IMR-90 (cell line): ENCODE measurements at regions not wholly inside any gene's neighbourhood (a gene's known extent, or its start where the extent isn't known, plus 50 kb on each side); places are given as distances from the start of the nearest gene placed in this dataset.

Source experiments
- ATAC-seq: fragments of 200-7000 bp; cut with Tn5 transposase; 2 replicates; pipeline ENCODE4 v1.9.1; 2020; ENCODE audit warnings: low read depth, mild to moderate bottlenecking, moderate library complexity
- BruUV-seq: library from RNA; stranded (reverse); fragments of 400-500 nt; replicated peaks from 2 replicates; lab custom pipeline; 2021; lab: Mats Ljungman, UMichigan
- CTCF ChIA-PET: fragments of 300-600 bp; formaldehyde crosslinking; extraction: SDS; loops from one replicate; lab custom pipeline; 2021; ENCODE audit warnings: antibody characterized with exemption; lab: Yijun Ruan, JAX
- POLR2A ChIA-PET: fragments of 300-600 bp; sonication (Branson Sonifier 250); formaldehyde crosslinking; loops from one replicate; lab custom pipeline; 2022; ENCODE audit warnings: antibody characterized with exemption; ENCODE audit not compliant: unreplicated experiment; lab: Charles Lee
- DNase-seq: peaks from one replicate; pipeline ENCODE4 v3.0.0; 2013
- H2AFZ ChIP-seq: replicated peaks from 2 replicates; pipeline ENCODE3; 2013; ENCODE audit warnings: low read length, mild to moderate bottlenecking; ENCODE audit not compliant: poor library complexity
- H2AK5ac ChIP-seq: 2 replicates; pipeline ENCODE4 v1.6.1; 2013; ENCODE audit warnings: low read depth, low read length, inconsistent platforms
- H2AK9ac ChIP-seq: replicated peaks from 2 replicates; pipeline ENCODE3; 2013; ENCODE audit warnings: mild to moderate bottlenecking, low read depth, low read length, moderate library complexity; ENCODE audit not compliant: poor library complexity
- H2BK120ac ChIP-seq: 2 replicates; pipeline ENCODE4 v1.6.1; 2013; ENCODE audit warnings: low read depth, low read length, inconsistent platforms
- H2BK15ac ChIP-seq: 3 replicates; pipeline ENCODE4 v1.6.1; 2013; ENCODE audit warnings: low read depth, low read length, inconsistent platforms
- H2BK20ac ChIP-seq: 2 replicates; pipeline ENCODE4 v1.6.1; 2013; ENCODE audit warnings: low read depth, mild to moderate bottlenecking, inconsistent platforms, low read length, moderate library complexity
- H2BK5ac ChIP-seq: 2 replicates; pipeline ENCODE4 v1.6.1; 2013; ENCODE audit warnings: mild to moderate bottlenecking, low read depth, low read length, inconsistent platforms; ENCODE audit not compliant: poor library complexity, severe bottlenecking
- H3K14ac ChIP-seq: replicated peaks from 2 replicates; pipeline ENCODE4 v1.6.1; 2013; ENCODE audit warnings: low read depth, low read length, inconsistent platforms
- H3K18ac ChIP-seq: 2 replicates; pipeline ENCODE4 v1.6.1; 2013; ENCODE audit warnings: low read depth, low read length, control low read depth
- H3K23ac ChIP-seq: 2 replicates; pipeline ENCODE4 v1.6.1; 2013; ENCODE audit warnings: low read depth, low read length, inconsistent platforms
- H3K27ac ChIP-seq: 2 replicates; pipeline ENCODE4 v1.5.1; 2013; ENCODE audit warnings: mild to moderate bottlenecking, control low read depth, low read length; ENCODE audit not compliant: insufficient read depth
- H3K27me3 ChIP-seq: 2 replicates; pipeline ENCODE4 v1.6.1; 2013; ENCODE audit warnings: low read length; ENCODE audit not compliant: control insufficient read depth, insufficient read depth
- H3K36me3 ChIP-seq: 2 replicates; pipeline ENCODE4 v1.6.1; 2013; ENCODE audit warnings: low read length, mixed read lengths; ENCODE audit not compliant: control insufficient read depth, insufficient read depth
- H3K4ac ChIP-seq: 2 replicates; pipeline ENCODE4 v1.6.1; 2013; ENCODE audit warnings: low read depth, low read length, inconsistent platforms
- H3K4me1 ChIP-seq: 2 replicates; pipeline ENCODE4 v1.6.1; 2013; ENCODE audit warnings: low read length, mixed read lengths; ENCODE audit not compliant: control insufficient read depth, insufficient read depth
- H3K4me2 ChIP-seq: 2 replicates; pipeline ENCODE4 v1.6.1; 2013; ENCODE audit warnings: low read depth, mild to moderate bottlenecking, control low read depth, low read length, moderate library complexity
- H3K4me3 ChIP-seq: 2 replicates; pipeline ENCODE4 v1.5.1; 2013; ENCODE audit warnings: low read depth, mild to moderate bottlenecking, control low read depth, low read length, moderate library complexity; ENCODE audit not compliant: insufficient read depth
- H3K56ac ChIP-seq: 2 replicates; pipeline ENCODE4 v1.6.1; 2013; ENCODE audit warnings: low read length, inconsistent platforms; ENCODE audit not compliant: insufficient read depth; ENCODE audit errors: extremely low read depth
- H3K79me1 ChIP-seq, 2 experiments: 2 replicates each; pipeline ENCODE4 v1.6.1; 2013; ENCODE audit warnings: low read length in 2 of 2, inconsistent platforms in 1 of 2, low read depth in 1 of 2
- H3K9ac ChIP-seq: 2 replicates; pipeline ENCODE4 v1.6.1; 2013; ENCODE audit warnings: low read depth, low read length, control low read depth
- H3K9me1 ChIP-seq: 2 replicates; pipeline ENCODE4 v1.6.1; 2013; ENCODE audit warnings: low read length, inconsistent platforms; ENCODE audit not compliant: insufficient read depth
- H3K9me3 ChIP-seq: 2 replicates; pipeline ENCODE4 v1.6.1; 2013; ENCODE audit warnings: low read length; ENCODE audit not compliant: control insufficient read depth, insufficient read depth
- H4K20me1 ChIP-seq: 2 replicates; pipeline ENCODE4 v1.6.1; 2013; ENCODE audit warnings: low read length, inconsistent platforms; ENCODE audit not compliant: insufficient read depth
- H4K5ac ChIP-seq: 2 replicates; pipeline ENCODE4 v1.6.1; 2013; ENCODE audit warnings: mild to moderate bottlenecking, low read depth, low read length, control low read depth
- H4K8ac ChIP-seq, 2 experiments: 2 replicates each; pipeline ENCODE4 v1.6.1; 2013; ENCODE audit warnings: low read depth in 2 of 2, low read length in 2 of 2, control low read depth in 1 of 2, inconsistent platforms in 1 of 2
- H4K91ac ChIP-seq: 2 replicates; pipeline ENCODE4 v1.6.1; 2013; ENCODE audit warnings: low read depth, low read length, inconsistent platforms; ENCODE audit not compliant: insufficient read depth
- BHLHE40 ChIP-seq: fragments of 150-350 bp; IDR thresholded peaks from 2 replicates; pipeline ENCODE4 v1.6.1; 2016; ENCODE audit warnings: mild to moderate bottlenecking, low read depth, low read length
- CEBPB ChIP-seq: IDR thresholded peaks from 2 replicates; pipeline ENCODE4 v1.6.1; 2012; ENCODE audit warnings: low read depth, low read length, improper control_type of control experiment
- CHD1 ChIP-seq: IDR thresholded peaks from 2 replicates; pipeline ENCODE4 v1.6.1; 2012; ENCODE audit warnings: low read depth, low read length, improper control_type of control experiment
- FOS ChIP-seq: fragments of 150-350 bp; IDR thresholded peaks from 2 replicates; pipeline ENCODE4 v1.6.1; 2016; ENCODE audit warnings: low read depth, low read length
- MAZ ChIP-seq: IDR thresholded peaks from 2 replicates; pipeline ENCODE4 v1.6.1; 2012; ENCODE audit warnings: low read depth, mild to moderate bottlenecking, low read length, improper control_type of control experiment, moderate library complexity, borderline replicate concordance
- NFE2L2 ChIP-seq: fragments of 150-350 bp; IDR thresholded peaks from 2 replicates; pipeline ENCODE4 v1.6.1; 2016; ENCODE audit warnings: low read depth, mild to moderate bottlenecking, low read length
- POLR2A ChIP-seq: IDR thresholded peaks from 2 replicates; pipeline ENCODE4 v1.6.1; 2012; ENCODE audit warnings: mild to moderate bottlenecking, low read depth, low read length
- RCOR1 ChIP-seq: IDR thresholded peaks from 2 replicates; pipeline ENCODE4 v1.6.1; 2012; ENCODE audit warnings: mild to moderate bottlenecking, low read length, improper control_type of control experiment; ENCODE audit not compliant: insufficient replicate concordance
- RFX5 ChIP-seq: IDR thresholded peaks from 2 replicates; pipeline ENCODE4 v1.8.0; 2012; ENCODE audit warnings: low read depth, mild to moderate bottlenecking, low read length, moderate library complexity
- WGBS, 2 experiments: methylation state at CpG; one replicate each; pipeline versions ENCODE4 v1.1.5 to v1.1.7; 2013; ENCODE audit warnings: missing lambda C conversion rate in 2 of 2; ENCODE audit not compliant: insufficient read length in 1 of 2; ENCODE audit errors: extremely low coverage in 2 of 2; 5-methylcytosine and 5-hydroxymethylcytosine counted together
- dilution Hi-C: fragments of 300-500 bp; cut with HindIII; formaldehyde crosslinking; loops from one replicate; pipeline ENCODE4 v1.14.3; 2018; ENCODE audit warnings: low sequenced_read_pairs; ENCODE audit not compliant: unreplicated experiment
- in situ Hi-C: fragments of 300-500 bp; cut with MboI; formaldehyde crosslinking; loops from 3 replicates; pipeline ENCODE4 v1.14.3; 2019; ENCODE audit warnings: low sequenced_read_pairs, inconsistent platforms, mixed read lengths
- intact Hi-C: fragments of 100-400 bp; cut with micrococcal nuclease; formaldehyde crosslinking; loops from 2 replicates; pipeline ENCODE4 v1.10.0; 2022
- TF ChIP-seq, protein P1 (sequence below): conservative IDR thresholded peaks from 2 replicates; pipeline ENCODE4 v1.5.1; 2012; ENCODE audit warnings: mild to moderate bottlenecking, low read depth, low read length, improper control_type of control experiment

DNA sequence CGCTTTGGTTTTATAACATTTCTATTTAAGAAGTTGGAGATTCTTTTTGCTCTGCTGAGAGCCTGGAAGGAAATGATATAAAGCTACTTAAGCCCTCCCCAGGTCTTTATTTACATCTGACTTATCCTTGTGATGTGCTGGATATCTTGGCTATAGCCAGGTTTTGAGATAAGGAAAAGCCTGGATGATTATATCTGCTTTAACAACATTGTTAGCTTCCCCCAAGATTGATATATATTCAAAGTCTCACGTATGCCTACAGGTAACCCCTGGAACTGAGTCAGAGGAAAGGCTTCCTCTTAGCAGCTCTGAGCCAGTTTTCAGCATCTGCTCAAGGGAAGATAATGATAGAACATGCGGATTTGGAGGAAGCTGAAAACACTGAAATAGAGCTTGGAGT lies 61.5 kb upstream of the CRBN start:
- no peak overlapping the region for H4K5ac ChIP-seq

More for the DNA sequence above, 61.5 kb upstream of the CRBN start:
- H3K14ac ChIP-seq, result no peak overlapping the region
- peaks cover 16% of the 10 kb centered on the region for H3K9me3 ChIP-seq
- dilution Hi-C loops, result no loop called here
- TF ChIP-seq NFE2L2, result no peak
- no peak for TF ChIP-seq CHD1
- TF ChIP-seq POLR2A, result no peak
- TF ChIP-seq BHLHE40, result no peak
- TF ChIP-seq, protein P1, sequence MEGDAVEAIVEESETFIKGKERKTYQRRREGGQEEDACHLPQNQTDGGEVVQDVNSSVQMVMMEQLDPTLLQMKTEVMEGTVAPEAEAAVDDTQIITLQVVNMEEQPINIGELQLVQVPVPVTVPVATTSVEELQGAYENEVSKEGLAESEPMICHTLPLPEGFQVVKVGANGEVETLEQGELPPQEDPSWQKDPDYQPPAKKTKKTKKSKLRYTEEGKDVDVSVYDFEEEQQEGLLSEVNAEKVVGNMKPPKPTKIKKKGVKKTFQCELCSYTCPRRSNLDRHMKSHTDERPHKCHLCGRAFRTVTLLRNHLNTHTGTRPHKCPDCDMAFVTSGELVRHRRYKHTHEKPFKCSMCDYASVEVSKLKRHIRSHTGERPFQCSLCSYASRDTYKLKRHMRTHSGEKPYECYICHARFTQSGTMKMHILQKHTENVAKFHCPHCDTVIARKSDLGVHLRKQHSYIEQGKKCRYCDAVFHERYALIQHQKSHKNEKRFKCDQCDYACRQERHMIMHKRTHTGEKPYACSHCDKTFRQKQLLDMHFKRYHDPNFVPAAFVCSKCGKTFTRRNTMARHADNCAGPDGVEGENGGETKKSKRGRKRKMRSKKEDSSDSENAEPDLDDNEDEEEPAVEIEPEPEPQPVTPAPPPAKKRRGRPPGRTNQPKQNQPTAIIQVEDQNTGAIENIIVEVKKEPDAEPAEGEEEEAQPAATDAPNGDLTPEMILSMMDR, result no peak
- no peak for TF ChIP-seq FOS
- TF ChIP-seq CEBPB, result no peak
- no peak for TF ChIP-seq RFX5
- TF ChIP-seq RCOR1, result no peak
- TF ChIP-seq MAZ, result no peak
- no TSS peak for BruUV-seq
- H3K4me2 ChIP-seq, result no peak overlapping the region
- H2BK20ac ChIP-seq, result no peak overlapping the region
- no peaks in the 10 kb centered on the region for H3K27me3 ChIP-seq
- H2AK5ac ChIP-seq, result no peak overlapping the region
- H4K8ac ChIP-seq, result no peak overlapping the region
- DNase-seq, result no peak
- H3K9ac ChIP-seq, result no peak overlapping the region
- H3K79me1 ChIP-seq, result no peaks in the 10 kb centered on the region
- intact Hi-C loops, result no loop called here
- WGBS, 2 experiments, result 0% methylated on average over 1 of the region's 3 CpGs; no CpG with 5 or more reads in 1 of the 2 experiments
- in situ Hi-C loops, result no loop called here
- no peak overlapping the region for H3K27ac ChIP-seq
- no peak overlapping the region for H2AK9ac ChIP-seq
- no peaks in the 10 kb centered on the region for H3K4me1 ChIP-seq
- no peak overlapping the region for H3K4ac ChIP-seq
- H2BK5ac ChIP-seq, result no peak overlapping the region
- no peak for ATAC-seq
- H3K18ac ChIP-seq, result no peak overlapping the region
- H3K23ac ChIP-seq, result no peak overlapping the region
- H3K4me3 ChIP-seq, result no peak overlapping the region
- H2AFZ ChIP-seq, result no peak overlapping the region
- H4K91ac ChIP-seq, result no peak overlapping the region
- ChIA-PET CTCF (no interaction called here), POLR2A (no interaction called here)
- H3K56ac ChIP-seq, result no peak overlapping the region
- no peak overlapping the region for H2BK120ac ChIP-seq
- no peaks in the 10 kb centered on the region for H3K36me3 ChIP-seq
- H4K20me1 ChIP-seq, result no peaks in the 10 kb centered on the region
- H3K9me1 ChIP-seq, result no peaks in the 10 kb centered on the region
- no peak overlapping the region for H2BK15ac ChIP-seq
